GM23248 (cell line): ENCODE measurements at regions not wholly inside any gene's neighbourhood (a gene's known extent, or its start where the extent isn't known, plus 50 kb on each side); places are given as distances from the start of the nearest gene placed in this dataset.

ENCODE experiments used
- EZH2 ChIP-seq: fragments of 200-600 bp; sonication (generic); IDR thresholded peaks from 2 replicates; pipeline ENCODE4 v1.6.1; 2018; ENCODE audit warnings: antibody characterized with exemption, mild to moderate bottlenecking; ENCODE audit not compliant: insufficient read depth, poor library complexity, severe bottlenecking
- EZH2phosphoT487 ChIP-seq: fragments of 200-600 bp; sonication (generic); IDR thresholded peaks from 2 replicates; pipeline ENCODE4 v1.6.1; 2018; ENCODE audit warnings: antibody characterized with exemption, moderate library complexity, mild to moderate bottlenecking, low read depth; ENCODE audit not compliant: insufficient read depth

DNA sequence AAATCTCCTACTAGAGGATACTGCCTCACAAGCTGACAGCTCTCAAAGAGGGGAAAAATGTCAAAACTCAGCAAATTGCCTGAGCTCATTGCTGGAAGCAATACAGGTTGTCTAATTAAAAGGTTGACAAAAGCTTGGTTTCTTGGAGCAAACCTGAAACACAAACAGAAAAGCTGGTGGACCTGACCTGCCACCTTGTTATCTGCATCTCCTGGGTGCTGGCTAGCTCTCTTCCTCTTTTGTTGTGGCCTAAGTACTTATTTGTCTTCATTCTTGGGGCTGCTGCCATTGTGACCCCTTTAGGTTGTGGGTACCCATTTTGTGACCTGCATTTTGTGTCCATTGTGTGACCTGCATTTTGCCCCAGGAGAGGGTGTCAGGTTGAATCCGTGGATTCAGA, 184.5 kb downstream of the KIT start:
- TF ChIP-seq EZH2 (no peak), EZH2phosphoT487 (no peak)
